ENCODE measurements at regions not wholly inside any gene's neighbourhood (a gene's known extent, or its start where the extent isn't known, plus 50 kb on each side); places are given as distances from the start of the nearest gene placed in this dataset.
A peak's percentile ranks its signal among the peaks of the same experiment; 100 is the strongest.

GRCh38 chr3:106247902-106248684 is 379.3 kb upstream of the CBLB start:
- TF ChIP-seq CTCF (IDR thresholded peaks at IDR 0.05; ENCODE audit: borderline replicate concordance, insufficient read depth, low read depth, low read length): no peak
- no peak overlapping the region for H3K4me3 ChIP-seq (ENCODE audit: low read depth, low read length)

- TF ChIP-seq CTCF (IDR thresholded peaks at IDR 0.05; ENCODE audit: borderline replicate concordance, insufficient read depth, low read depth, low read length): no peak
- no peak overlapping the region for H3K4me3 ChIP-seq (ENCODE audit: low read depth, low read length)
Observed at GRCh38 chr3:106249159-106249558, 380.3 kb upstream of the CBLB start.

DNA sequence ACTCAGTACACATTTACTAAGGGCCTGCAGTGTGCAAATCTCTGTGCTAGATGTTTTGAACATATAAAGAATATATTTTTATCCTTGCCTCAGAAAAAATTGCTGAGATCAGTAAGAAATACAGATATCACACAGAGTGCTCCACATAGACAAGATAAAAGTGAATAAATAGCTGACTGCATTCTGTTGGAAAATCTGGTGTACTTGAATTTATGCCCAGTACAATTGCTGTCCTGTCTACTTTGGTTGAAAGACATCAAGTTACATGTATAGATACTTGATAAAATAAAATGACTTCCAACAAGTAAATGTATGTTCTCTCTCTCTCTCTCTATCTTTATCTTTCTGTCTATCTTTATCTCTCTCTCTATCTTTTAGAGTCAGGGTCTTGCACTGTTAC is 381.2 kb upstream of the CBLB start:
- no peak for TF ChIP-seq CTCF (IDR thresholded peaks at IDR 0.05; ENCODE audit: borderline replicate concordance, insufficient read depth, low read depth, low read length)
- no peak overlapping the region for H3K4me3 ChIP-seq (ENCODE audit: low read depth, low read length)

- no peak overlapping the region for H3K4me3 ChIP-seq (ENCODE audit: low read depth, low read length)
- TF ChIP-seq CTCF (IDR thresholded peaks at IDR 0.05; ENCODE audit: borderline replicate concordance, insufficient read depth, low read depth, low read length): peak; percentile 27; the same call in 1 of the 2 replicates
Observed at GRCh38 chr3:106251160-106251892, 382.5 kb upstream of the CBLB start.

- no peak for TF ChIP-seq CTCF (IDR thresholded peaks at IDR 0.05; ENCODE audit: borderline replicate concordance, insufficient read depth, low read depth, low read length)
- peak overlapping the region; percentile 79 for H3K4me3 ChIP-seq (ENCODE audit: low read depth, low read length)
Observed at GRCh38 chr3:106255870-106256248, 387.0 kb upstream of the CBLB start.

DNA sequence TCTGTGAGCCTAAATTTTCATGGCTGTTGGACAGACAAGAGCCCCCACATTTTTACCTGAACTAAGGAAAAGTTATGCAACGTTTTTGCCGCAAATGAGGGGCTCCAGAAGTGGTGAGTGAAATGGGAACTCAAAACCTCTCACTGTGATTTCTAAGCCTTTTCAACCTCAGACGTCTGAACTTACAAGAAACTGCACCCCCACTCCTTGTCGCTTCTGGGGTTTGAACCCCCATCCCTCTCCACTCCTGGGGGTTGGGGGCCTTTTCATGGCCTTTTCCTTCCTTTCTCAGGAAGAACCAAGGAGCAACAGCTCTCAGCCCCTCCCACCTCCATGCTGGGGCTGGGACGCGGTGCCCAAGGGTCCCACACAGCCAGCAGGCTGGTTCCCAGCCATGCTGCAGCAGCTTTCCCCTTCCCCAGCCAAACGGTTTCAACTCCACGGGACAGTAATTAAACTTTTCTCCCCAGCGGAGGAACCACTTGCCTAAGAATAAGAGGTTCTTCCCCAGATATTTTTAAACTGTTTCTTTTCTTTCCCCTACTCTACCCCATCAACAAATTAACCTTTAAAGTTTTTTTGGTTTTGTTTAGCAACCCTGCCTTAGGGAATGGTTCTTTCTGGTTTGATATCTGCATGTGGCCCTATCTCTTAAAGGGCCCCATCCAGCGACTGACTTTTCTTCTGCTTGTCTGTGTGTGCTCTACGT is 387.6 kb upstream of the CBLB start:
- TF ChIP-seq CTCF (IDR thresholded peaks at IDR 0.05; ENCODE audit: borderline replicate concordance, insufficient read depth, low read depth, low read length): no peak
- peak overlapping the region; percentile 79 for H3K4me3 ChIP-seq (ENCODE audit: low read depth, low read length)
